ENCODE measurements at regions not wholly inside any gene's neighbourhood (a gene's known extent, or its start where the extent isn't known, plus 50 kb on each side); places are given as distances from the start of the nearest gene placed in this dataset.
A peak's percentile ranks its signal among the peaks of the same experiment; 100 is the strongest.

GRCh38 chr18:66792466-66792865 lies 188.6 kb upstream of the CDH19 start:
- peak overlapping the region; percentile 82; the same call in 1 of the 2 replicates for H3K27ac Mint-ChIP-seq
- no peak for ATAC-seq
- peaks cover 3% of the 10 kb centered on the region for H3K4me1 Mint-ChIP-seq
- DNase-seq (ENCODE audit: low spot score) = no peak
- H3K36me3 Mint-ChIP-seq = no peaks in the 10 kb centered on the region
- H3K4me3 Mint-ChIP-seq = no peak overlapping the region
- CTCF ChIA-PET = no interaction called here
- POLR2A ChIA-PET = no interaction called here
- no peaks in the 10 kb centered on the region for H3K27me3 Mint-ChIP-seq (ENCODE audit: low read depth)
- no peak for TF ChIP-seq SMAD3 (CRISPR knock-in tag; IDR thresholded peaks at IDR 0.05; ENCODE audit: borderline replicate concordance)
- TF ChIP-seq, protein P1, sequence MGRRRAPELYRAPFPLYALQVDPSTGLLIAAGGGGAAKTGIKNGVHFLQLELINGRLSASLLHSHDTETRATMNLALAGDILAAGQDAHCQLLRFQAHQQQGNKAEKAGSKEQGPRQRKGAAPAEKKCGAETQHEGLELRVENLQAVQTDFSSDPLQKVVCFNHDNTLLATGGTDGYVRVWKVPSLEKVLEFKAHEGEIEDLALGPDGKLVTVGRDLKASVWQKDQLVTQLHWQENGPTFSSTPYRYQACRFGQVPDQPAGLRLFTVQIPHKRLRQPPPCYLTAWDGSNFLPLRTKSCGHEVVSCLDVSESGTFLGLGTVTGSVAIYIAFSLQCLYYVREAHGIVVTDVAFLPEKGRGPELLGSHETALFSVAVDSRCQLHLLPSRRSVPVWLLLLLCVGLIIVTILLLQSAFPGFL (CRISPR knock-in tag; IDR thresholded peaks at IDR 0.05; ENCODE audit: borderline replicate concordance) = no peak
- TF ChIP-seq, protein P2, sequence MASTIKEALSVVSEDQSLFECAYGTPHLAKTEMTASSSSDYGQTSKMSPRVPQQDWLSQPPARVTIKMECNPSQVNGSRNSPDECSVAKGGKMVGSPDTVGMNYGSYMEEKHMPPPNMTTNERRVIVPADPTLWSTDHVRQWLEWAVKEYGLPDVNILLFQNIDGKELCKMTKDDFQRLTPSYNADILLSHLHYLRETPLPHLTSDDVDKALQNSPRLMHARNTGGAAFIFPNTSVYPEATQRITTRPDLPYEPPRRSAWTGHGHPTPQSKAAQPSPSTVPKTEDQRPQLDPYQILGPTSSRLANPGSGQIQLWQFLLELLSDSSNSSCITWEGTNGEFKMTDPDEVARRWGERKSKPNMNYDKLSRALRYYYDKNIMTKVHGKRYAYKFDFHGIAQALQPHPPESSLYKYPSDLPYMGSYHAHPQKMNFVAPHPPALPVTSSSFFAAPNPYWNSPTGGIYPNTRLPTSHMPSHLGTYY (CRISPR knock-in tag; IDR thresholded peaks at IDR 0.05) = no peak
- no peaks in the 10 kb centered on the region for H3K9me3 Mint-ChIP-seq

DNA sequence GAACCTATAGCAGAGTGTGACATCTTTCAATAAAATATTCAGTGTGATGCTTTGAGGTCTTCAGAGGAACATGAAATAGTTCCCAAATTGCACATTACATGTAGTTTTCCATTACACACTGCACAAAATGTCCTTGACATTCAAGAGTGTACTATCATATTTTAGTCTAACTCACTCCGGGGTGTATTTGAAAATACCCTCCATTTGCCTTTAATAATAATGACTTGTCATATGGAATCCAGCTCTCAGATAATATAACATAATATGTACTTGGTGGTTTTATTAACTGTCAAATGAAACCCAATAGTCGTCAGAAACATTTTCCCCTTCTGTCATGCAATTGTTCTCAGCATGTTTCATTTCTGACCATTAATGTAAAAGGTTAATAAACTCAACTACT lies 176.7 kb upstream of the CDH19 start:
- DNase-seq (ENCODE audit: low spot score) (no peak), ATAC-seq (no peak)
- H3K4me3 Mint-ChIP-seq = no peak overlapping the region
- H3K27ac Mint-ChIP-seq = no peak overlapping the region
- ChIA-PET CTCF (no interaction called here), POLR2A (no interaction called here)
- no peaks in the 10 kb centered on the region for H3K9me3 Mint-ChIP-seq
- no peaks in the 10 kb centered on the region for H3K36me3 Mint-ChIP-seq
- H3K4me1 Mint-ChIP-seq = no peaks in the 10 kb centered on the region
- no peaks in the 10 kb centered on the region for H3K27me3 Mint-ChIP-seq (ENCODE audit: low read depth)
- TF ChIP-seq ZBTB21 (CRISPR knock-in tag; IDR thresholded peaks at IDR 0.05; ENCODE audit: borderline replicate concordance) (no peak), FOXJ3 (CRISPR knock-in tag; IDR thresholded peaks at IDR 0.05; ENCODE audit: borderline replicate concordance) (no peak), FOXP1 (CRISPR knock-in tag; IDR thresholded peaks at IDR 0.05; ENCODE audit: borderline replicate concordance) (no peak), TEAD4 (CRISPR knock-in tag; IDR thresholded peaks at IDR 0.05) (no peak), E2F4 (CRISPR knock-in tag; IDR thresholded peaks at IDR 0.05; ENCODE audit: borderline replicate concordance, low read depth) (no peak), ZNF121 (CRISPR knock-in tag; IDR thresholded peaks at IDR 0.05) (no peak), ARID4B (CRISPR knock-in tag; IDR thresholded peaks at IDR 0.05; ENCODE audit: borderline replicate concordance) (no peak), AR (CRISPR knock-in tag; IDR thresholded peaks at IDR 0.05) (no peak), ETV6 (CRISPR knock-in tag; IDR thresholded peaks at IDR 0.05) (no peak), KAT7 (CRISPR knock-in tag; IDR thresholded peaks at IDR 0.05; ENCODE audit: borderline replicate concordance) (no peak)
- TF ChIP-seq, protein P3, sequence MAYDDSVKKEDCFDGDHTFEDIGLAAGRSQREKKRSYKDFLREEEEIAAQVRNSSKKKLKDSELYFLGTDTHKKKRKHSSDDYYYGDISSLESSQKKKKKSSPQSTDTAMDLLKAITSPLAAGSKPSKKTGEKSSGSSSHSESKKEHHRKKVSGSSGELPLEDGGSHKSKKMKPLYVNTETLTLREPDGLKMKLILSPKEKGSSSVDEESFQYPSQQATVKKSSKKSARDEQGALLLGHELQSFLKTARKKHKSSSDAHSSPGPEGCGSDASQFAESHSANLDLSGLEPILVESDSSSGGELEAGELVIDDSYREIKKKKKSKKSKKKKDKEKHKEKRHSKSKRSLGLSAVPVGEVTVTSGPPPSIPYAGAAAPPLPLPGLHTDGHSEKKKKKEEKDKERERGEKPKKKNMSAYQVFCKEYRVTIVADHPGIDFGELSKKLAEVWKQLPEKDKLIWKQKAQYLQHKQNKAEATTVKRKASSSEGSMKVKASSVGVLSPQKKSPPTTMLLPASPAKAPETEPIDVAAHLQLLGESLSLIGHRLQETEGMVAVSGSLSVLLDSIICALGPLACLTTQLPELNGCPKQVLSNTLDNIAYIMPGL (CRISPR knock-in tag; IDR thresholded peaks at IDR 0.05) = no peak
- TF ChIP-seq, protein P4, sequence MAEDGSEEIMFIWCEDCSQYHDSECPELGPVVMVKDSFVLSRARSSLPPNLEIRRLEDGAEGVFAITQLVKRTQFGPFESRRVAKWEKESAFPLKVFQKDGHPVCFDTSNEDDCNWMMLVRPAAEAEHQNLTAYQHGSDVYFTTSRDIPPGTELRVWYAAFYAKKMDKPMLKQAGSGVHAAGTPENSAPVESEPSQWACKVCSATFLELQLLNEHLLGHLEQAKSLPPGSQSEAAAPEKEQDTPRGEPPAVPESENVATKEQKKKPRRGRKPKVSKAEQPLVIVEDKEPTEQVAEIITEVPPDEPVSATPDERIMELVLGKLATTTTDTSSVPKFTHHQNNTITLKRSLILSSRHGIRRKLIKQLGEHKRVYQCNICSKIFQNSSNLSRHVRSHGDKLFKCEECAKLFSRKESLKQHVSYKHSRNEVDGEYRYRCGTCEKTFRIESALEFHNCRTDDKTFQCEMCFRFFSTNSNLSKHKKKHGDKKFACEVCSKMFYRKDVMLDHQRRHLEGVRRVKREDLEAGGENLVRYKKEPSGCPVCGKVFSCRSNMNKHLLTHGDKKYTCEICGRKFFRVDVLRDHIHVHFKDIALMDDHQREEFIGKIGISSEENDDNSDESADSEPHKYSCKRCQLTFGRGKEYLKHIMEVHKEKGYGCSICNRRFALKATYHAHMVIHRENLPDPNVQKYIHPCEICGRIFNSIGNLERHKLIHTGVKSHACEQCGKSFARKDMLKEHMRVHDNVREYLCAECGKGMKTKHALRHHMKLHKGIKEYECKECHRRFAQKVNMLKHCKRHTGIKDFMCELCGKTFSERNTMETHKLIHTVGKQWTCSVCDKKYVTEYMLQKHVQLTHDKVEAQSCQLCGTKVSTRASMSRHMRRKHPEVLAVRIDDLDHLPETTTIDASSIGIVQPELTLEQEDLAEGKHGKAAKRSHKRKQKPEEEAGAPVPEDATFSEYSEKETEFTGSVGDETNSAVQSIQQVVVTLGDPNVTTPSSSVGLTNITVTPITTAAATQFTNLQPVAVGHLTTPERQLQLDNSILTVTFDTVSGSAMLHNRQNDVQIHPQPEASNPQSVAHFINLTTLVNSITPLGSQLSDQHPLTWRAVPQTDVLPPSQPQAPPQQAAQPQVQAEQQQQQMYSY (CRISPR knock-in tag; IDR thresholded peaks at IDR 0.05) = no peak
- TF ChIP-seq, protein P5, sequence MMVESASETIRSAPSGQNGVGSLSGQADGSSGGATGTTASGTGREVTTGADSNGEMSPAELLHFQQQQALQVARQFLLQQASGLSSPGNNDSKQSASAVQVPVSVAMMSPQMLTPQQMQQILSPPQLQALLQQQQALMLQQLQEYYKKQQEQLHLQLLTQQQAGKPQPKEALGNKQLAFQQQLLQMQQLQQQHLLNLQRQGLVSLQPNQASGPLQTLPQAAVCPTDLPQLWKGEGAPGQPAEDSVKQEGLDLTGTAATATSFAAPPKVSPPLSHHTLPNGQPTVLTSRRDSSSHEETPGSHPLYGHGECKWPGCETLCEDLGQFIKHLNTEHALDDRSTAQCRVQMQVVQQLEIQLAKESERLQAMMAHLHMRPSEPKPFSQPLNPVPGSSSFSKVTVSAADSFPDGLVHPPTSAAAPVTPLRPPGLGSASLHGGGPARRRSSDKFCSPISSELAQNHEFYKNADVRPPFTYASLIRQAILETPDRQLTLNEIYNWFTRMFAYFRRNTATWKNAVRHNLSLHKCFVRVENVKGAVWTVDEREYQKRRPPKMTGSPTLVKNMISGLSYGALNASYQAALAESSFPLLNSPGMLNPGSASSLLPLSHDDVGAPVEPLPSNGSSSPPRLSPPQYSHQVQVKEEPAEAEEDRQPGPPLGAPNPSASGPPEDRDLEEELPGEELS (CRISPR knock-in tag; IDR thresholded peaks at IDR 0.05) = no peak
